ENCODE measurements at regions not wholly inside any gene's neighbourhood (a gene's known extent, or its start where the extent isn't known, plus 50 kb on each side); places are given as distances from the start of the nearest gene placed in this dataset.
"Not testable (repeated sequence)": the region's sequence is repeated elsewhere in the genome, so short reads cannot be mapped to it uniquely, and the experiment has no call there.

GRCh38 chr2:47728551-47728950 is 54.4 kb upstream of the MSH6 start:
- intact Hi-C loops (cut with micrococcal nuclease): no loop called here
- Histone ChIP-seq H3K36me3 (ENCODE audit: insufficient read depth, low read length) (no peaks in the 10 kb centered on the region), H3K4me3 (ENCODE audit: low read length in 2 of 2) (no peak overlapping the region), H3K4me1 (ENCODE audit: insufficient read depth, low read length) (no peaks in the 10 kb centered on the region), H3K9me3 (ENCODE audit: control insufficient read depth in 1 of 2, low read length in 2 of 2) (no peaks in the 10 kb centered on the region), H3K27me3 (ENCODE audit: insufficient read depth, low read length) (no peaks in the 10 kb centered on the region), H3K27ac (ENCODE audit: low read depth, low read length) (no peak overlapping the region)
- H3K4me1 Mint-ChIP-seq: no peaks in the 10 kb centered on the region
- H3K4me3 Mint-ChIP-seq: no peak overlapping the region
- DNase-seq: no peak
- peaks cover 0 to 3% (median 0%) of the 10 kb centered on the region in 8 donors for H3K9me3 Mint-ChIP-seq
- H3K36me3 Mint-ChIP-seq: no peaks in the 10 kb centered on the region
- ChIA-PET POLR2A (ENCODE audit: partially characterized antibody) (no interaction called here), CTCF (ENCODE audit: partially characterized antibody) (no interaction called here)
- H3K27ac Mint-ChIP-seq: no peak overlapping the region
- H3K27me3 Mint-ChIP-seq: no peaks in the 10 kb centered on the region

GRCh38 chr2:47727956-47728355 is 55.0 kb upstream of the MSH6 start:
- Mint-ChIP-seq H3K4me3 (no peak overlapping the region), H3K27me3 (no peaks in the 10 kb centered on the region), H3K36me3 (no peaks in the 10 kb centered on the region), H3K4me1 (no peaks in the 10 kb centered on the region), H3K27ac (no peak overlapping the region), H3K9me3 (peaks cover 0 to 3% (median 0%) of the 10 kb centered on the region in 8 donors)
- no peaks in the 10 kb centered on the region for H3K4me1 ChIP-seq (ENCODE audit: insufficient read depth, low read length)
- POLR2A ChIA-PET (ENCODE audit: partially characterized antibody): no interaction called here
- H3K9me3 ChIP-seq (ENCODE audit: control insufficient read depth in 1 of 2, low read length in 2 of 2): no peaks in the 10 kb centered on the region
- intact Hi-C loops (cut with micrococcal nuclease): no loop called here
- no peak overlapping the region for H3K27ac ChIP-seq (ENCODE audit: low read depth, low read length)
- no peaks in the 10 kb centered on the region for H3K27me3 ChIP-seq (ENCODE audit: insufficient read depth, low read length)
- CTCF ChIA-PET (ENCODE audit: partially characterized antibody): no interaction called here
- H3K4me3 ChIP-seq (ENCODE audit: low read length in 2 of 2): no peak overlapping the region
- no peaks in the 10 kb centered on the region for H3K36me3 ChIP-seq (ENCODE audit: insufficient read depth, low read length)
- DNase-seq: no peak

DNA sequence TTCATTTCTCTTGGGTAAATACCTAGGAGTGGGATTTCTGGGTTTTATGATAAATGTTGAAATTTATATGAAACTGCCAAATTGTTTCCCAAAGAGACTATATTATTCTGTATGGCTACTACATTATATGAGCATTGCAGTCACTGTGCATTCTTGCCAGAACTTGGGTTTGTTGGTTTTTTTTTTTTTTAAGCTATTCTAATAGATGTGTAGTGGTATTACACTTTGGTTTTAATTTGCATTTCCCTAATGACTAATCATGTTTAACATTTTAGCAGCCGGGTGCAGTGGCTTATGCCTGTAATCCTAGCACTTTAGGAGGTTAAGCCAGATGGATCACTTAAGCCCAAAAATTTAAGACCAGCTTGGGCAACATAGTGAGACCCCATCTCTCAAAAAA is 56.0 kb upstream of the MSH6 start:
- DNase-seq; H3K4me3 ChIP-seq (ENCODE audit: low read length in 2 of 2); H3K36me3 ChIP-seq (ENCODE audit: insufficient read depth, low read length); H3K27me3 ChIP-seq (ENCODE audit: insufficient read depth, low read length); POLR2A ChIA-PET (ENCODE audit: partially characterized antibody); H3K4me1 ChIP-seq (ENCODE audit: insufficient read depth, low read length); H3K36me3 Mint-ChIP-seq; H3K27ac ChIP-seq (ENCODE audit: low read depth, low read length); intact Hi-C loops (cut with micrococcal nuclease); H3K9me3 ChIP-seq (ENCODE audit: control insufficient read depth in 1 of 2, low read length in 2 of 2); H3K27ac Mint-ChIP-seq; H3K4me3 Mint-ChIP-seq; H3K27me3 Mint-ChIP-seq; CTCF ChIA-PET (ENCODE audit: partially characterized antibody); H3K9me3 Mint-ChIP-seq; H3K4me1 Mint-ChIP-seq: not testable (repeated sequence)

DNA sequence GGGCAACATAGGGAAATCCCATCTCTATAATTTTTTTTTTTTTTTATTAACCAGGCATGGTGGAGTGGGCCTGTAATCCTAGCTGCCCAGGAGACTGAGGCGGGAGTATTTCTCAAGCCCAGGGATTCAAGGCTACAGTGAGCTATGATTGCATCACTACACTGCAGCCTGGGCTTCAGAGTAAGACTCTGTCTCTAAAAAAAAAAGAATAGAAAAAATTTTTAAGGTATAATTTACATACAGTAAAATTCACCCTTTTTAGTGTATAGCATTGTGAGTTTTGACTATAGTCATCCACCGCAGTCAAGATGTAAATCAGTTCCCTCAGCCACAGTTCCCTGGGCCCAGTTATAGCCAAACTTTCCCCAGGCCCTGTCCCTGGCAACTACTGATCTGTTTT is 57.1 kb upstream of the MSH6 start:
- H3K4me1 Mint-ChIP-seq: no peaks in the 10 kb centered on the region
- no peaks in the 10 kb centered on the region for H3K27me3 ChIP-seq (ENCODE audit: insufficient read depth, low read length)
- POLR2A ChIA-PET (ENCODE audit: partially characterized antibody): no interaction called here
- CTCF ChIA-PET (ENCODE audit: partially characterized antibody): no interaction called here
- no peak overlapping the region for H3K27ac Mint-ChIP-seq
- no peaks in the 10 kb centered on the region for H3K9me3 ChIP-seq (ENCODE audit: control insufficient read depth in 1 of 2, low read length in 2 of 2)
- intact Hi-C loops (cut with micrococcal nuclease): no loop called here
- DNase-seq: no peak
- no peak overlapping the region for H3K4me3 Mint-ChIP-seq
- no peaks in the 10 kb centered on the region for H3K27me3 Mint-ChIP-seq
- H3K9me3 Mint-ChIP-seq: peaks cover 0 to 3% (median 0%) of the 10 kb centered on the region in 8 donors
- no peaks in the 10 kb centered on the region for H3K36me3 Mint-ChIP-seq
- H3K4me1 ChIP-seq (ENCODE audit: insufficient read depth, low read length): no peaks in the 10 kb centered on the region
- H3K36me3 ChIP-seq (ENCODE audit: insufficient read depth, low read length): no peaks in the 10 kb centered on the region
- no peak overlapping the region for H3K27ac ChIP-seq (ENCODE audit: low read depth, low read length)
- no peak overlapping the region for H3K4me3 ChIP-seq (ENCODE audit: low read length in 2 of 2)

GRCh38 chr2:47724221-47724981 is 58.5 kb upstream of the MSH6 start:
- Histone ChIP-seq H3K36me3 (ENCODE audit: insufficient read depth, low read length) (no peaks in the 10 kb centered on the region), H3K4me1 (ENCODE audit: insufficient read depth, low read length) (no peaks in the 10 kb centered on the region), H3K27ac (ENCODE audit: low read depth, low read length) (no peak overlapping the region), H3K4me3 (ENCODE audit: low read length in 2 of 2) (no peak overlapping the region), H3K27me3 (ENCODE audit: insufficient read depth, low read length) (no peaks in the 10 kb centered on the region), H3K9me3 (ENCODE audit: control insufficient read depth in 1 of 2, low read length in 2 of 2) (no peaks in the 10 kb centered on the region)
- Mint-ChIP-seq H3K9me3 (peaks cover 0 to 3% (median 0%) of the 10 kb centered on the region in 8 donors), H3K27me3 (no peaks in the 10 kb centered on the region), H3K4me1 (no peaks in the 10 kb centered on the region), H3K27ac (no peak overlapping the region), H3K36me3 (no peaks in the 10 kb centered on the region), H3K4me3 (no peak overlapping the region)
- intact Hi-C loops (cut with micrococcal nuclease): no loop called here
- ChIA-PET CTCF (ENCODE audit: partially characterized antibody) (no interaction called here), POLR2A (ENCODE audit: partially characterized antibody) (no interaction called here)
- DNase-seq: no peak

DNA sequence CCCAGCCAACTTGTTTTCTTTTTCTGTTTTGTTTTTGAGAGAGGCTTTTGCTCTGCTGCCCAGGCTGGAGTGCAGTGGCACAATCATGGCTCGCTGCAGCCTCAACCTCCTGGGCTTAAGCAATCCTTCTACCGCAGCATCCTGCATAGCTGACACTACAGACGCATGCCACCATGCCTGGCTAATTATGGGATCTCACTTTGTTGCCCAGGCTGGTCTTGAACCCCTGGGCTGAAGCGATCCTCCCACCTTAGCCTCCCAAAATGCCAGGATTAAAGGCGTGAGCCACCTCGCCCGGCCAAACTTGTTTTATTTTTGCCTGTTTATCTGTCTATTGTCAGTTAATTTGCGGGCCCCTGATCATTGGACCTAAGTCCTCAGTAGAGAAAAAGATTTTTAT is 61.6 kb upstream of the MSH6 start:
- H3K4me3 Mint-ChIP-seq: no peak overlapping the region
- ChIA-PET CTCF (ENCODE audit: partially characterized antibody) (no interaction called here), POLR2A (ENCODE audit: partially characterized antibody) (no interaction called here)
- H3K27ac Mint-ChIP-seq: no peak overlapping the region
- peaks cover 0 to 7% (median 0%) of the 10 kb centered on the region in 8 donors for H3K9me3 Mint-ChIP-seq
- intact Hi-C loops (cut with micrococcal nuclease): no loop called here
- Histone ChIP-seq H3K27ac (ENCODE audit: low read depth, low read length) (no peak overlapping the region), H3K9me3 (ENCODE audit: control insufficient read depth in 1 of 2, low read length in 2 of 2) (no peaks in the 10 kb centered on the region), H3K4me3 (ENCODE audit: low read length in 2 of 2) (no peak overlapping the region), H3K4me1 (ENCODE audit: insufficient read depth, low read length) (no peaks in the 10 kb centered on the region), H3K27me3 (ENCODE audit: insufficient read depth, low read length) (no peaks in the 10 kb centered on the region), H3K36me3 (ENCODE audit: insufficient read depth, low read length) (no peaks in the 10 kb centered on the region)
- H3K4me1 Mint-ChIP-seq: peaks cover 0 to 7% (median 2%) of the 10 kb centered on the region in 4 donors
- H3K36me3 Mint-ChIP-seq: no peaks in the 10 kb centered on the region
- peaks cover 0 to 2% of the 10 kb centered on the region in 2 donors for H3K27me3 Mint-ChIP-seq
- DNase-seq: no peak

GRCh38 chr2:47720559-47720958 is 62.4 kb upstream of the MSH6 start:
- CTCF ChIA-PET (ENCODE audit: partially characterized antibody): no interaction called here
- Histone ChIP-seq H3K9me3 (ENCODE audit: control insufficient read depth in 1 of 2, low read length in 2 of 2) (no peaks in the 10 kb centered on the region), H3K36me3 (ENCODE audit: insufficient read depth, low read length) (no peaks in the 10 kb centered on the region), H3K4me3 (ENCODE audit: low read length in 2 of 2) (no peak overlapping the region), H3K27ac (ENCODE audit: low read depth, low read length) (no peak overlapping the region), H3K27me3 (ENCODE audit: insufficient read depth, low read length) (no peaks in the 10 kb centered on the region), H3K4me1 (ENCODE audit: insufficient read depth, low read length) (no peaks in the 10 kb centered on the region)
- peaks cover 0 to 2% of the 10 kb centered on the region in 2 donors for H3K27me3 Mint-ChIP-seq
- POLR2A ChIA-PET (ENCODE audit: partially characterized antibody): no interaction called here
- no peak for DNase-seq
- H3K4me1 Mint-ChIP-seq: peaks cover 0 to 7% (median 2%) of the 10 kb centered on the region in 4 donors
- peaks cover 0 to 7% (median 0%) of the 10 kb centered on the region in 8 donors for H3K9me3 Mint-ChIP-seq
- no peak overlapping the region for H3K4me3 Mint-ChIP-seq
- intact Hi-C loops (cut with micrococcal nuclease): no loop called here
- H3K36me3 Mint-ChIP-seq: no peaks in the 10 kb centered on the region
- no peak overlapping the region for H3K27ac Mint-ChIP-seq

DNA sequence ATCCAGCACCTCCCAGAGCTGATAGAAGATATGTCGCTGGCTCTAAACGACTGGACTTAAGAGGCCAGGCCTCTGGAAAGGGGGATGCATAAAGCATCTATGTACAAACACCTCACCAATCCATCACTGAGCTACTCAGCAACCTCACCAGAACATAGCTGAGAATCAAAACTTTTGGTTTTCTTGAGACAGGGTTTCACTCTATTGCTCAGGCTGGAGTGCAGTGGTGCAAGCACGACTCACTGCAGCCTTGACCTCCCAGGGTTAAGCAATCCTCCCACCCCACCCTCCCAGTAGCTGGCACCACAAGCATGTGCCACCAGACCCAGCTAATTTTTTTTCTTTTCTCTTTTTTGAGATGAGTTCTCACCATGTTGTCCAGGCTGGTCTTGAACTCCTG is 62.9 kb upstream of the MSH6 start:
- DNase-seq: no peak
- CTCF ChIA-PET (ENCODE audit: partially characterized antibody): no interaction called here
- intact Hi-C loops (cut with micrococcal nuclease): no loop called here
- no peaks in the 10 kb centered on the region for H3K36me3 ChIP-seq (ENCODE audit: insufficient read depth, low read length)
- Mint-ChIP-seq H3K27ac (no peak overlapping the region), H3K27me3 (peaks cover 0 to 2% of the 10 kb centered on the region in 2 donors), H3K4me1 (peaks cover 0 to 7% (median 2%) of the 10 kb centered on the region in 4 donors), H3K4me3 (no peak overlapping the region), H3K36me3 (no peaks in the 10 kb centered on the region), H3K9me3 (peaks cover 0 to 7% (median 0%) of the 10 kb centered on the region in 8 donors)
- POLR2A ChIA-PET (ENCODE audit: partially characterized antibody): no interaction called here
- no peaks in the 10 kb centered on the region for H3K27me3 ChIP-seq (ENCODE audit: insufficient read depth, low read length)
- no peak overlapping the region for H3K27ac ChIP-seq (ENCODE audit: low read depth, low read length)
- no peak overlapping the region for H3K4me3 ChIP-seq (ENCODE audit: low read length in 2 of 2)
- H3K4me1 ChIP-seq (ENCODE audit: insufficient read depth, low read length): no peaks in the 10 kb centered on the region
- H3K9me3 ChIP-seq (ENCODE audit: control insufficient read depth in 1 of 2, low read length in 2 of 2): no peaks in the 10 kb centered on the region
